Gastrocnemius medialis (tissue), 4 donors: ENCODE measurements at regions not wholly inside any gene's neighbourhood (a gene's known extent, or its start where the extent isn't known, plus 50 kb on each side); places are given as distances from the start of the nearest gene placed in this dataset.
"Not testable (repeated sequence)": the region's sequence is repeated elsewhere in the genome, so short reads cannot be mapped to it uniquely, and the experiment has no call there.

Experiments used
- ATAC-seq, 2 donors: fragments of 150-250 bp; one replicate each; pipeline ENCODE4 v1.9.1; 2016
- DNase-seq, 2 donors: peaks; one replicate each; pipeline ENCODE4 v3.0.0-alpha.2; 2019
- H3K27ac ChIP-seq, 4 donors: fragments of 200-600 bp; sonication (generic); 1 replicate in 1 of 4; 2 replicates in 3 of 4; pipeline ENCODE4 v1.5.1; 2016 to 2018; ENCODE audit warnings: mild to moderate bottlenecking in 2 of 4, moderate library complexity in 1 of 4
- H3K27me3 ChIP-seq, 3 donors: fragments of 200-600 bp; sonication (generic) in 2 of 3; 1 replicate in 1 of 3; 2 replicates in 2 of 3; pipeline versions ENCODE4 v1.5.1 to v1.6.0; 2016 to 2019; ENCODE audit warnings: mild to moderate bottlenecking in 1 of 3, moderate library complexity in 1 of 3
- H3K36me3 ChIP-seq, 2 donors: fragments of 200-600 bp; sonication (generic) in 1 of 2; one replicate each; pipeline ENCODE4 v1.5.1; 2017 to 2018
- H3K4me1 ChIP-seq, 2 donors: fragments of 200-600 bp; sonication (generic) in 1 of 2; one replicate each; pipeline ENCODE4 v1.5.1; 2016 to 2017; ENCODE audit warnings: mild to moderate bottlenecking in 2 of 2
- H3K4me3 ChIP-seq, 4 donors: fragments of 200-600 bp; sonication (generic) in 3 of 4; 1 replicate in 1 of 4; 2 replicates in 3 of 4; pipeline ENCODE4 v1.5.1; 2016 to 2019; ENCODE audit warnings: mild to moderate bottlenecking in 2 of 4
- H3K9me3 ChIP-seq, 3 donors: fragments of 200-600 bp; sonication (generic) in 2 of 3; 1 replicate in 1 of 3; 2 replicates in 2 of 3; pipeline ENCODE4 v1.5.1; 2016 to 2019
- POLR2A ChIP-seq, 2 donors: fragments of 450-650 bp; IDR thresholded peaks; one replicate each; pipeline ENCODE4 v1.6.1; 2017; ENCODE audit warnings: antibody characterized with exemption in 2 of 2, mild to moderate bottlenecking in 2 of 2, moderate library complexity in 2 of 2
- in situ Hi-C, 4 donors: fragments of 200-750 bp; cut with MboI; loops; one replicate each; pipeline versions ENCODE4 v1.15.0 to v1.8.0; 2017; ENCODE audit warnings: low sequenced_read_pairs in 4 of 4
- intact Hi-C: fragments of 100-400 bp; cut with DNase I; formaldehyde crosslinking; loops from one replicate; pipeline ENCODE4 v1.15.1; 2023; ENCODE audit warnings: low total_unique reads
- TF ChIP-seq, protein P1 (sequence below), 5 experiments: fragments of 450-650 bp in 3 of 5; fragments of 200-600 bp in 2 of 5; sonication (generic) in 2 of 5; IDR thresholded peaks in 4 of 5; conservative IDR thresholded peaks in 1 of 5; 1 replicate in 4 of 5; 2 replicates in 1 of 5; pipeline ENCODE4 v1.5.1; 2016 to 2019; ENCODE audit warnings: antibody characterized with exemption in 5 of 5, mild to moderate bottlenecking in 3 of 5, moderate library complexity in 3 of 5

DNA sequence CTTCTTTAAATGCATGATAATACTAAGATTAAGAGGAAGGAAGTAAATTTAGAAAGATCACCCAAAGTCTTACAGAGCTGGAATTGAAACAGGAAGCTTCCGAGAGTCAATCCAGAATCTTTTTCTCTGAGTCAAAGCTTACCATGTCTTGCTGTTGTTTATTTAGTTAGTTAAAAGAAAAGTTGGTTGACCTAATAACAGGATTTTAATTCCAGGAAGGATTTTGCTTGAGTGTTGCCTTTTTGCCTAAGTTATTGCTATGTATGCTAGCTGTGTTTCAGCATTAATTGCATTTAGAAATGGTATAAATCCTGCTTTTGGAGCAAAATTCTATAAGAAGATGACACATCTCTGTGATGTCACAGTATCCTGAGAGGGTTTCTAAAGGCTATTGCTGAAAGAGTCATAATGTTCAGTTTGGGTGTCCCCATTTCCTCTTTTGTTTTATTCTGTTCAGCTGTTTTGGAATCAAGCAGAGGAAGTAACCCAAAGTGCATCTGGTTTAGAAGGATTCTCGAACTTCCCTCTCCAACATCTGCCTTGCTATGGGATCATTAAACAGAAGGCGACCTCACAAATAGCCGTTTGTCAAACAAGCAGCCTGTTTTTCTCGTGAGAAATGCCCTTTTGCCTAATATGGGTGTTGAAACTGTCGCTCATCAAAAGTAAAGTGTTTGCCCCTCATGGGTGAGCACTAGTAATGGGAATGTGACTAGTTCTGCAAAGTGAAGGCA lies 271.5 kb upstream of the MMADHC start:
- no peaks in the 10 kb centered on the region for H3K27me3 ChIP-seq
- no peaks in the 10 kb centered on the region for H3K9me3 ChIP-seq
- H3K36me3 ChIP-seq = no peaks in the 10 kb centered on the region
- peak overlapping the region in 2 of 4 donors; percentile 10 to 27 for H3K27ac ChIP-seq
- DNase-seq (peak in 1 of 2 donors; percentile 11), ATAC-seq (peak in 1 of 2 donors; percentile 56)
- in situ Hi-C loops = no loop called here
- intact Hi-C loops = no loop called here
- H3K4me1 ChIP-seq = peaks cover 0 to 7% of the 10 kb centered on the region in 2 donors
- no peak overlapping the region for H3K4me3 ChIP-seq
- TF ChIP-seq POLR2A (IDR thresholded peaks at IDR 0.05) = no peak
- TF ChIP-seq, protein P1, sequence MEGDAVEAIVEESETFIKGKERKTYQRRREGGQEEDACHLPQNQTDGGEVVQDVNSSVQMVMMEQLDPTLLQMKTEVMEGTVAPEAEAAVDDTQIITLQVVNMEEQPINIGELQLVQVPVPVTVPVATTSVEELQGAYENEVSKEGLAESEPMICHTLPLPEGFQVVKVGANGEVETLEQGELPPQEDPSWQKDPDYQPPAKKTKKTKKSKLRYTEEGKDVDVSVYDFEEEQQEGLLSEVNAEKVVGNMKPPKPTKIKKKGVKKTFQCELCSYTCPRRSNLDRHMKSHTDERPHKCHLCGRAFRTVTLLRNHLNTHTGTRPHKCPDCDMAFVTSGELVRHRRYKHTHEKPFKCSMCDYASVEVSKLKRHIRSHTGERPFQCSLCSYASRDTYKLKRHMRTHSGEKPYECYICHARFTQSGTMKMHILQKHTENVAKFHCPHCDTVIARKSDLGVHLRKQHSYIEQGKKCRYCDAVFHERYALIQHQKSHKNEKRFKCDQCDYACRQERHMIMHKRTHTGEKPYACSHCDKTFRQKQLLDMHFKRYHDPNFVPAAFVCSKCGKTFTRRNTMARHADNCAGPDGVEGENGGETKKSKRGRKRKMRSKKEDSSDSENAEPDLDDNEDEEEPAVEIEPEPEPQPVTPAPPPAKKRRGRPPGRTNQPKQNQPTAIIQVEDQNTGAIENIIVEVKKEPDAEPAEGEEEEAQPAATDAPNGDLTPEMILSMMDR (IDR thresholded peaks at IDR 0.05 in 4 of 5, conservative IDR thresholded peaks at IDR 0.05 in 1 of 5) = no peak

DNA sequence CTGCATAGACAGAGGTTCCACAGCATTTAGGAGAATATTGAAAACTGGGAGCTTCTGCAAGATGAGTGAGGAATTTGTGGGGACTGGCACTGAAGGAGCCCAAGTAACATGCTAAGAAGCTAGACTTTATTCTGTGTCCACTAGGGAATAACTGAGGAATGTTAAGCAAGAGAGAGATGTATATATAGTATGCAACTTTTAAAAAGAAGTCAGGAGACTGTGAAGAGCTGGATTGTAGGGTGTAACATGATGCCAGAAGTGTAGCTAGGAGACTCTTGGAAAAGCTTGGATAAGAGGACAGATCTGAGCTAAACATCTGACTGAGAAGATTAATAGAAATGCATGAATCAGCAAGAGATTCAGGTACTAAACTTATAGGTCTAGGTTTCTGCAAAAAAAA lies 270.6 kb upstream of the MMADHC start:
- Histone ChIP-seq H3K27ac (no peak overlapping the region), H3K4me3 (no peak overlapping the region), H3K36me3 (no peaks in the 10 kb centered on the region), H3K27me3 (no peaks in the 10 kb centered on the region), H3K9me3 (no peaks in the 10 kb centered on the region), H3K4me1 (peaks cover 0 to 7% of the 10 kb centered on the region in 2 donors)
- in situ Hi-C loops = no loop called here
- no peak for ATAC-seq
- DNase-seq = no peak
- TF ChIP-seq POLR2A (IDR thresholded peaks at IDR 0.05) = no peak
- TF ChIP-seq, protein P1 (IDR thresholded peaks at IDR 0.05 in 4 of 5, conservative IDR thresholded peaks at IDR 0.05 in 1 of 5) = no peak
- intact Hi-C loops = no loop called here

DNA sequence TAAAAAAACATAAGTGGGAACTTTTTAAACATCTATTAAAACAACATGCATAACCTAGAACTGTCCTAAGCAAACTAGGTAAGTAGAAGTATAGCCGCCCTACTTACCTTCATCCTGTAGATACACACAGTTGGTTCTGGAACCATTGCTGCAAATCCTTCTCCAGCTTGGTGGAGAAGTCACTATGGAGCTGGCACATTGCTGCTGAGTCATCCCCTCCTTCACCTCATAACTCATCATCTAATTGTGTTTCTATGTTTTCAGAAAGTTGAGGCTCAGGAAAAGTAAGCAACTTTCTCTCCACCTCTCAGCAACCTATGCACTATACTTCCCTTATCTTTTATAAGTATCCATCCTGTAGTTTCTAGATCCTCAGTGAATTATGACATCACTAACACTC lies 269.8 kb upstream of the MMADHC start:
- Histone ChIP-seq H3K4me1 (peaks cover 0 to 7% of the 10 kb centered on the region in 2 donors), H3K9me3 (no peaks in the 10 kb centered on the region), H3K4me3 (no peak overlapping the region), H3K36me3 (no peaks in the 10 kb centered on the region), H3K27me3 (no peaks in the 10 kb centered on the region), H3K27ac (no peak overlapping the region)
- ATAC-seq (no peak), DNase-seq (no peak)
- in situ Hi-C loops = no loop called here
- TF ChIP-seq POLR2A (IDR thresholded peaks at IDR 0.05) = no peak
- TF ChIP-seq, protein P1 (IDR thresholded peaks at IDR 0.05 in 4 of 5, conservative IDR thresholded peaks at IDR 0.05 in 1 of 5) = no peak
- intact Hi-C loops = no loop called here

DNA sequence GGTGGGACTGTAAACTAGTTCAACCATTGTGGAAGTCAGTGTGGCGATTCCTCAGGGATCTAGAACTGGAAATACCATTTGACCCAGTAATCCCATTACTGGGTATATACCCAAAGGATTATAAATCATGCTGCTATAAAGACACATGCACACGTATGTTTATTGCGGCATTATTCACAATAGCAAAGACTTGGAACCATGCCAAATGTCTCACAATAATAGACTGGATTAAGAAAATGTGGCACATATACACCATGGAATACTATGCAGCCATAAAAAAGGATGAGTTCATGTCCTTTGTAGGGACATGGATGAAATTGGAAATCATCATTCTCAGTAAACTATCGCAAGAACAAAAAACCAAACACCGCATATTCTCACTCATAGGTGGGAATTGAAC lies 268.3 kb upstream of the MMADHC start:
- DNase-seq, H3K4me3 ChIP-seq, H3K9me3 ChIP-seq, H3K4me1 ChIP-seq, ATAC-seq, H3K27ac ChIP-seq, H3K36me3 ChIP-seq, H3K27me3 ChIP-seq, intact Hi-C loops, in situ Hi-C loops: not testable (repeated sequence)

DNA sequence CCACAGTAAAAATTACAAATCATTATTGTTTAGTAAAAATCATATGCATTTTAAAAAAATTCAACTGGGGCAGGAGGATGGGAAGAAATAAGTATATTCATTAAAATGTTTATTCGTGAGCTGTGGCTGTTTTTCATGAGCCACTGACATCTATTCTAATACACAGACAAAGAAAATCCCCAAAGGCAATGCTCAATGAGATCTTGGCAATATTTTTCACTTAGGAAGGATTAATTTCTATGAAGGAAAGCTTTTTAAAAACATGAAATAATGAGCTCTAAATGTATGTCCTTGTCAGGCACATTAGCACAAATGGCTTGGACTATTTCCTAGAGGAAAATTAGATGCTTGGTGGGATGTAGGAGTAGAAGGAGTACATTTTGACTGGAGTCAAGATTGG lies 262.0 kb upstream of the MMADHC start:
- Histone ChIP-seq H3K9me3 (no peaks in the 10 kb centered on the region), H3K4me3 (no peak overlapping the region), H3K36me3 (no peaks in the 10 kb centered on the region), H3K27ac (no peak overlapping the region), H3K4me1 (no peaks in the 10 kb centered on the region), H3K27me3 (no peaks in the 10 kb centered on the region)
- DNase-seq (no peak), ATAC-seq (no peak)
- intact Hi-C loops = no loop called here
- TF ChIP-seq POLR2A (IDR thresholded peaks at IDR 0.05) = no peak
- TF ChIP-seq, protein P1 (IDR thresholded peaks at IDR 0.05 in 4 of 5, conservative IDR thresholded peaks at IDR 0.05 in 1 of 5) = no peak
- in situ Hi-C loops = no loop called here
